IMR-90 (cell line): ENCODE measurements at regions not wholly inside any gene's neighbourhood (a gene's known extent, or its start where the extent isn't known, plus 50 kb on each side); places are given as distances from the start of the nearest gene placed in this dataset.

Experiments used
- ATAC-seq: fragments of 200-7000 bp; cut with Tn5 transposase; 2 replicates; pipeline ENCODE4 v1.9.1; 2020; ENCODE audit warnings: low read depth, mild to moderate bottlenecking, moderate library complexity
- BruUV-seq: library from RNA; stranded (reverse); fragments of 400-500 nt; replicated peaks from 2 replicates; lab custom pipeline; 2021; lab: Mats Ljungman, UMichigan
- CTCF ChIA-PET: fragments of 300-600 bp; formaldehyde crosslinking; extraction: SDS; loops from one replicate; lab custom pipeline; 2021; ENCODE audit warnings: antibody characterized with exemption; lab: Yijun Ruan, JAX
- POLR2A ChIA-PET: fragments of 300-600 bp; sonication (Branson Sonifier 250); formaldehyde crosslinking; loops from one replicate; lab custom pipeline; 2022; ENCODE audit warnings: antibody characterized with exemption; ENCODE audit not compliant: unreplicated experiment; lab: Charles Lee
- DNase-seq: peaks from one replicate; pipeline ENCODE4 v3.0.0; 2013
- H2AFZ ChIP-seq: replicated peaks from 2 replicates; pipeline ENCODE3; 2013; ENCODE audit warnings: low read length, mild to moderate bottlenecking; ENCODE audit not compliant: poor library complexity
- H2AK5ac ChIP-seq: 2 replicates; pipeline ENCODE4 v1.6.1; 2013; ENCODE audit warnings: low read depth, low read length, inconsistent platforms
- H2AK9ac ChIP-seq: replicated peaks from 2 replicates; pipeline ENCODE3; 2013; ENCODE audit warnings: mild to moderate bottlenecking, low read depth, low read length, moderate library complexity; ENCODE audit not compliant: poor library complexity
- H2BK120ac ChIP-seq: 2 replicates; pipeline ENCODE4 v1.6.1; 2013; ENCODE audit warnings: low read depth, low read length, inconsistent platforms
- H2BK15ac ChIP-seq: 3 replicates; pipeline ENCODE4 v1.6.1; 2013; ENCODE audit warnings: low read depth, low read length, inconsistent platforms
- H2BK20ac ChIP-seq: 2 replicates; pipeline ENCODE4 v1.6.1; 2013; ENCODE audit warnings: low read depth, mild to moderate bottlenecking, inconsistent platforms, low read length, moderate library complexity
- H2BK5ac ChIP-seq: 2 replicates; pipeline ENCODE4 v1.6.1; 2013; ENCODE audit warnings: mild to moderate bottlenecking, low read depth, low read length, inconsistent platforms; ENCODE audit not compliant: poor library complexity, severe bottlenecking
- H3K14ac ChIP-seq: replicated peaks from 2 replicates; pipeline ENCODE4 v1.6.1; 2013; ENCODE audit warnings: low read depth, low read length, inconsistent platforms
- H3K18ac ChIP-seq: 2 replicates; pipeline ENCODE4 v1.6.1; 2013; ENCODE audit warnings: low read depth, low read length, control low read depth
- H3K23ac ChIP-seq: 2 replicates; pipeline ENCODE4 v1.6.1; 2013; ENCODE audit warnings: low read depth, low read length, inconsistent platforms
- H3K27ac ChIP-seq: 2 replicates; pipeline ENCODE4 v1.5.1; 2013; ENCODE audit warnings: mild to moderate bottlenecking, control low read depth, low read length; ENCODE audit not compliant: insufficient read depth
- H3K27me3 ChIP-seq: 2 replicates; pipeline ENCODE4 v1.6.1; 2013; ENCODE audit warnings: low read length; ENCODE audit not compliant: control insufficient read depth, insufficient read depth
- H3K36me3 ChIP-seq: 2 replicates; pipeline ENCODE4 v1.6.1; 2013; ENCODE audit warnings: low read length, mixed read lengths; ENCODE audit not compliant: control insufficient read depth, insufficient read depth
- H3K4ac ChIP-seq: 2 replicates; pipeline ENCODE4 v1.6.1; 2013; ENCODE audit warnings: low read depth, low read length, inconsistent platforms
- H3K4me1 ChIP-seq: 2 replicates; pipeline ENCODE4 v1.6.1; 2013; ENCODE audit warnings: low read length, mixed read lengths; ENCODE audit not compliant: control insufficient read depth, insufficient read depth
- H3K4me2 ChIP-seq: 2 replicates; pipeline ENCODE4 v1.6.1; 2013; ENCODE audit warnings: low read depth, mild to moderate bottlenecking, control low read depth, low read length, moderate library complexity
- H3K4me3 ChIP-seq: 2 replicates; pipeline ENCODE4 v1.5.1; 2013; ENCODE audit warnings: low read depth, mild to moderate bottlenecking, control low read depth, low read length, moderate library complexity; ENCODE audit not compliant: insufficient read depth
- H3K56ac ChIP-seq: 2 replicates; pipeline ENCODE4 v1.6.1; 2013; ENCODE audit warnings: low read length, inconsistent platforms; ENCODE audit not compliant: insufficient read depth; ENCODE audit errors: extremely low read depth
- H3K79me1 ChIP-seq, 2 experiments: 2 replicates each; pipeline ENCODE4 v1.6.1; 2013; ENCODE audit warnings: low read length in 2 of 2, inconsistent platforms in 1 of 2, low read depth in 1 of 2
- H3K9ac ChIP-seq: 2 replicates; pipeline ENCODE4 v1.6.1; 2013; ENCODE audit warnings: low read depth, low read length, control low read depth
- H3K9me1 ChIP-seq: 2 replicates; pipeline ENCODE4 v1.6.1; 2013; ENCODE audit warnings: low read length, inconsistent platforms; ENCODE audit not compliant: insufficient read depth
- H3K9me3 ChIP-seq: 2 replicates; pipeline ENCODE4 v1.6.1; 2013; ENCODE audit warnings: low read length; ENCODE audit not compliant: control insufficient read depth, insufficient read depth
- H4K20me1 ChIP-seq: 2 replicates; pipeline ENCODE4 v1.6.1; 2013; ENCODE audit warnings: low read length, inconsistent platforms; ENCODE audit not compliant: insufficient read depth
- H4K5ac ChIP-seq: 2 replicates; pipeline ENCODE4 v1.6.1; 2013; ENCODE audit warnings: mild to moderate bottlenecking, low read depth, low read length, control low read depth
- H4K8ac ChIP-seq, 2 experiments: 2 replicates each; pipeline ENCODE4 v1.6.1; 2013; ENCODE audit warnings: low read depth in 2 of 2, low read length in 2 of 2, control low read depth in 1 of 2, inconsistent platforms in 1 of 2
- H4K91ac ChIP-seq: 2 replicates; pipeline ENCODE4 v1.6.1; 2013; ENCODE audit warnings: low read depth, low read length, inconsistent platforms; ENCODE audit not compliant: insufficient read depth
- CEBPB ChIP-seq: IDR thresholded peaks from 2 replicates; pipeline ENCODE4 v1.6.1; 2012; ENCODE audit warnings: low read depth, low read length, improper control_type of control experiment
- CHD1 ChIP-seq: IDR thresholded peaks from 2 replicates; pipeline ENCODE4 v1.6.1; 2012; ENCODE audit warnings: low read depth, low read length, improper control_type of control experiment
- MAZ ChIP-seq: IDR thresholded peaks from 2 replicates; pipeline ENCODE4 v1.6.1; 2012; ENCODE audit warnings: low read depth, mild to moderate bottlenecking, low read length, improper control_type of control experiment, moderate library complexity, borderline replicate concordance
- WGBS, 2 experiments: methylation state at CpG; one replicate each; pipeline versions ENCODE4 v1.1.5 to v1.1.7; 2013; ENCODE audit warnings: missing lambda C conversion rate in 2 of 2; ENCODE audit not compliant: insufficient read length in 1 of 2; ENCODE audit errors: extremely low coverage in 2 of 2; 5-methylcytosine and 5-hydroxymethylcytosine counted together
- dilution Hi-C: fragments of 300-500 bp; cut with HindIII; formaldehyde crosslinking; loops from one replicate; pipeline ENCODE4 v1.14.3; 2018; ENCODE audit warnings: low sequenced_read_pairs; ENCODE audit not compliant: unreplicated experiment
- in situ Hi-C: fragments of 300-500 bp; cut with MboI; formaldehyde crosslinking; loops from 3 replicates; pipeline ENCODE4 v1.14.3; 2019; ENCODE audit warnings: low sequenced_read_pairs, inconsistent platforms, mixed read lengths
- intact Hi-C: fragments of 100-400 bp; cut with micrococcal nuclease; formaldehyde crosslinking; loops from 2 replicates; pipeline ENCODE4 v1.10.0; 2022

DNA sequence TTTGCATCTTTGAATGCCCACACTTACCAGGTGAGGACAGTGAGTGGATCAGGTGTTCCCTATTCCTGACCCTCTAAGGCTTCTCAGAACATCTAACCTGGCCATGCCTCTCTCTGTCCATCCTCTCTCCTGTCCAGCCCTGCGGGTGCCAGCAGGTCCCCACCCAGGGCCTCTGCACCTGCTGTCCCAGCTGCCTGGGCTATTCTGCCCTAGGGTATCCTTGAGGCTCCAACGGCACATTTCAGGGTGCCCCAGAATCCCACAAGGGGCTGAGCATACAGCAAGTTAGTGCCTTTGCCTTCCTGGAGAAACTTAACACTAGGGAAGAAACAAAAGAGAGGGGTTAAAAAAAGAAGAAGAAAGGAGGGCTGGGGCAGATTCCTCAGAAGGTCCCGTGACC is 107.4 kb downstream of the UNCX start:
- no peak overlapping the region for H4K8ac ChIP-seq
- H2AFZ ChIP-seq: no peak overlapping the region
- peaks cover 2% of the 10 kb centered on the region; the same call in 1 of the 2 replicates for H3K9me3 ChIP-seq
- no peak overlapping the region for H3K18ac ChIP-seq
- H2AK9ac ChIP-seq: no peak overlapping the region
- no peak overlapping the region for H2BK20ac ChIP-seq
- H2AK5ac ChIP-seq: no peak overlapping the region
- H3K27me3 ChIP-seq: peaks cover 23% of the 10 kb centered on the region
- no peaks in the 10 kb centered on the region for H3K9me1 ChIP-seq
- no peaks in the 10 kb centered on the region for H3K79me1 ChIP-seq
- no peak for ATAC-seq
- no peaks in the 10 kb centered on the region for H3K36me3 ChIP-seq
- POLR2A ChIA-PET: no interaction called here
- TF ChIP-seq CEBPB (no peak), MAZ (no peak), CHD1 (no peak)
- dilution Hi-C loops (no loop called here), intact Hi-C loops (no loop called here), in situ Hi-C loops (no loop called here)
- DNase-seq: no peak
- no peak overlapping the region for H3K27ac ChIP-seq
- H2BK15ac ChIP-seq: no peak overlapping the region
- no peak overlapping the region for H3K23ac ChIP-seq
- no peak overlapping the region for H3K14ac ChIP-seq
- H4K20me1 ChIP-seq: no peaks in the 10 kb centered on the region
- H3K4me3 ChIP-seq: no peak overlapping the region
- CTCF ChIA-PET: no interaction called here
- no peak overlapping the region for H4K91ac ChIP-seq
- H4K5ac ChIP-seq: no peak overlapping the region
- no peak overlapping the region for H3K56ac ChIP-seq
- WGBS, 2 experiments: 80% methylated on average over 1 of the region's 3 CpGs; no CpG with 5 or more reads in 1 of the 2 experiments
- H3K4me1 ChIP-seq: no peaks in the 10 kb centered on the region
- H3K4me2 ChIP-seq: no peak overlapping the region
- H2BK5ac ChIP-seq: no peak overlapping the region
- H3K9ac ChIP-seq: no peak overlapping the region
- no peak overlapping the region for H3K4ac ChIP-seq
- no peak overlapping the region for H2BK120ac ChIP-seq
- BruUV-seq: no TSS peak
